G401 (cell line): ENCODE measurements at regions not wholly inside any gene's neighbourhood (a gene's known extent, or its start where the extent isn't known, plus 50 kb on each side); places are given as distances from the start of the nearest gene placed in this dataset.
"Not testable (repeated sequence)": the region's sequence is repeated elsewhere in the genome, so short reads cannot be mapped to it uniquely, and the experiment has no call there.

Experiments used
- DNase-seq: peaks from one replicate; pipeline ENCODE4 v3.0.0-alpha.2; 2015; ENCODE audit warnings: low spot score
- in situ Hi-C: cut with HindIII; loops from 2 replicates; pipeline ENCODE4 v1.10.0; 2016; ENCODE audit warnings: low sequenced_read_pairs, mixed read lengths

DNA sequence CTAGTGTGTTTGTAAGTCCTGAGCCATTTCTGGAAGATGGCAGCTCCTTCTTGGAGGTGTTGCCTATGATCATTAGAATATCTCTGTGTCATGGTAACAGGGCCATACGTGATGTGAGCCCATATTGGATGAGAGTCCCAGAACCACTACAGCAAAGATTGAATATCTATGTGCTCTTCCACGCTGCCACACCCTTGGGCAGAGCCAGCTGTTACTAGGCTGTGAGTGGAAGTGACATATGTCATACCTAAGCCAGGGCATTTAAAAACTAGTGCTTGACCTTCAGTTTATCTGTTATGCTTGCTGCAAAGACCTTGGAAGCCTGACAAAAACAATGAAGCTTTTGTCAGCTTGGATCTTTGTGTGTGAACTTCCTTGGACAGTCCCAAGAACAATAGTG lies 495.1 kb upstream of the CCDC196 start:
- in situ Hi-C loops, result no loop called here
- no peak for DNase-seq

DNA sequence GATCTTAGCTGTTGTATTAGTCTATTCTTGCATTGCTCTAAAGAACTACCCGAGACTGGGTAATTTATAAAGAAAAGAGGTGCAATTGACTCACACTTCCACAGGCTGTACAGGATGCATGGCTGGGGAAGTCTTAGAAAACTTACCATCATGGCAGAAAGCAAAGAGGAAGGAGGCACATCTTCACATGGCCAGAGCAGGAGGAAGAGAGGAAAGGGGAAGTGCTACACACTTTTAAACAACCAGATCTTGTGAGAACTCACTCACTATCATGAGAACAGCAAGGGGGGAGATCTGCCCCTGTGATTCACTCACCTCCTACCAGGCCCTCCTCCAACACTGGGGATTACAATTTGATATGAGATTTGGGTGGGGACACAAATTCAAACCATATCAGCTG lies 494.2 kb upstream of the CCDC196 start:
- in situ Hi-C loops, DNase-seq: not testable (repeated sequence)

DNA sequence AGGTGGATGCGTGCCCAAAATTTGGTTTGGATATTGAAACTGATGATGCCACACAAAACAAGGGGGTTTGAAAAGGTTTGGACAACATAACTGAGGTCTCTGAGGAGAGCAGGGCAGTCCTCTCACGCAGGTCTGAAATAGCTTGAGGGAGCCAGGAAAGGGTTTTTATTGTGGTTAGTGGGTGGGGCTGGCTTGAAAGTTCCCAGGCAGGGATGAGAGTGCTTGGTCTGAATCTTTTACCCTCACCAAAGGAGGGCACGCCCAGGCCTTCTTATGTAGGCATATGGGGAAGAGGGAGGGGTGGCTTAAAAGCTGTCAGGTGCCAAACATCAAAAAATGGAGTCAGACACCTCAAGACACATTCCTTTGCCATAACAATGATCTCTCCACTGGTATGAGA lies 493.1 kb upstream of the CCDC196 start:
- in situ Hi-C loops, result no loop called here
- no peak for DNase-seq

DNA sequence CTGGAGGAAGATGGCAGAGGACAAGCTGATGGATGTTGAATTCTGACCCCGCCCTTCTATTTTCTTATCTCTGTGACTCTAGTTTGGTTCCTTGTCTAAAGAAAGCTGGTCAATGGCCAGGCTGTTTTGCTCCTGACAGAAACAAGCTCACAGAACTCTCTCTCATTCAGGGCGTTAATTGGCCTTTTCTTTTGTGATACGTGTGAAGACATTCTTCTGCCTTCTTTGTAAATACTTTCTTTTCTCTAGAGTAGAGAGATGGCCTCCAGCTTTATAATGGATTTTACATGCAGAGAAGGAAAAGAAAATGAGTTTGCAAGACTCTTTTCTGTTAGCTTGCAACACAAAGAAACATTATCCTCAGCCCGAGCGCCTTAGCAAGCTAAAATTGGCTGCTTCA lies 492.2 kb upstream of the CCDC196 start:
- in situ Hi-C loops, result no loop called here
- DNase-seq, result no peak

DNA sequence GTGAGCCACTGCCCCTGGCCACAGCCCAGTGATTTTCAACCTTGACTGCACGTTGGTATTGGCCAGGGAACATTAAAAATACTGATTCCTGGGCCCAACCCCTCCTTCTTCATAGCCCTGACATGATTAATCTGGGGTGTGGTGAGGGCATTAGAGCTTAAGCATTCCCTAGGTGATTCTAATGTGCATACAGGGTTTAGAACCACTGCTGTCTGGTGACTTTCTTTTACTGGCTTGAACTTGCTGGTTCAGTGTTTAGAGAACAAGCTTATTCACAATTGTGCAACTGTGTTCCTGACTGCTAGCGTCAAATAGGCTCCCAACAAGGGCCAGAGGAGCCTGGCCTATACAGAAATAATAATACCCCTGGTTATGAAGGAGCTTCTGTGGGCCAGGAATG lies 488.8 kb upstream of the CCDC196 start:
- no peak for DNase-seq
- in situ Hi-C loops, result no loop called here

DNA sequence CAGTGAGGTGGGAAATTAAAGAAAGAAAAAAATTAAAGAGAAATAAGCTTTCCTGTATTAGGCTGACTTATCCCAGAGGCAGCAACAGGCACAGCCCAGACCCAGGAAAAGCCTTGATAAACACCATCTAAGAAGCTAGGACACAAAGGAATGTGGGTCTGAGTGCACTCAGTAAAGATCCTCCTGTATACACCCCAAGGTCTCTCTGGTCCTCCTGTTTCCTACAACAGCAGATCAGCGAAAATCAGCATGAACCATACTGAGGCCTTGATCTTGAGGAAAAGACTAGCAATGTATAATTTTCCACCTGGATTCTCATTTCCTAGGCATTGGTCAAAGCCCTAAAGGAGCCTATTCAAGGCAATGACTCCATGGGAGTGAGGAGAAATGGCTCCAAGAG lies 486.3 kb upstream of the CCDC196 start:
- no peak for DNase-seq
- in situ Hi-C loops, result no loop called here

DNA sequence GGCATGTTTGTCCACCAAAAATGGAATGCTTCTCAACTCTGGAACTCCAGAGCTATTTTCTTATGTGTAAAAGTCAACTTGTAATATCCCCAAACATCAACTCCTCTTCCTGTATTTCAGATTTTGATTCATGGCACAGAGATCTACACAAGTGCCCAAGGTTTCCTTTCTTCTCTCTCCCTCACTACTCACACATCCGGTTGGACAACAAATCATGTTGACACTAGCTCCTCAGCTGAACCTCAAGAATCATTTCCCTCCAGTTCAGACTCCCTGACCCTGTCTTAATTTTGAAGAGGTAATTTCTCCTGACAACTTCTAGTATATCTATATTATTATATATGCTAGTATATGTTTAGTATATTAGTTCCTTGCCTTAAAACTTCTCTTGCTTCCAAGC lies 485.4 kb upstream of the CCDC196 start:
- no peak for DNase-seq
- in situ Hi-C loops, result no loop called here

DNA sequence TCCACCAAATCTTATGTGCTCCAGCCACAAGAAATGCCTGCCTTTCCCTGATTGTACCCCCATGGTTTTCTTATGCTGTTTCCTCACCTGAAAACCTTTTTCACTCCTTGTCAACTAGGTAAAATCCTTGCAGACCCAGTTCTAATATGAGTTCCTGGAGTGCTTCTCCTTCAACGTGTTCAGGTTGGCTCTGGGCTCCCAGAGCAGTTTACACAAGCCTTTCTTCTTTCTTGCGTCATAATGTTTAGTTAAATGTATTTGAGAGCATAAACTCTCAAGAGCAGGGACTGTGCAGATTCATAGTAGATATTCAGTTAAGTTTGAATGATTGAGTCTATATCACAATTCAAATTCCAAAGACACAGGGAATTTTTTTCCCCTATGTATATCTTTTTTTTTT lies 484.8 kb upstream of the CCDC196 start:
- in situ Hi-C loops, result no loop called here
- DNase-seq, result no peak

DNA sequence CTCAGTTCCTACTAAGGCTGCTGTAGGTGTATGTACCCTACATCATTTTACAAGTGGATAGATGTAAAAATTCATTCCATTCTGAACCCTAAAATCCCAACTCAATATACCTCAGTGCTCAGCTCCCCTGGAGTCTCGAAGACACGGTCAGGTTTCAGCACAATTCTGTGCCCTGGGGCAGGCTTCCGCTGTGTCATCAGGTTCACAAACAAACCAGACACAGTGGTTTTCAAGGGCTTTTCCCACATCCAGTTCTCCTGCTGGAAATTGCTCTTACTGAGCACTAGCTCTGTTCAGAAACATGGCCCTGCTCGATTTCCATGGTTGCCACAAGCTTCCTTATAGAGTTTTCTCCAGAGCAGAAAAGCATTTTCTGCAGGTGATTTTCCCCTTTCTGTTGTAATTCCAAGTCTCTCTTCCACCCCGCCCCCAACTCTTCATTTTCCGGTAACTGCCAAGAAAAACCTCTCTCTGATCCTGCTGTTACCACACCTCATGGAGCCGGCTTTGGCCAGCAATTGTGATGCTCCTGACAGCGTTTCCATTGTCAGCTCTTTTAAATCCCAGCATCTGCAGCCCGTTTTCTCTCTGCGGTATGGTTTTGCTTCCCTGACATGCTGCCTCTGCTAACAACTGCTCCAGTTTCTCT lies 483.0 kb upstream of the CCDC196 start:
- in situ Hi-C loops, result no loop called here
- no peak for DNase-seq

DNA sequence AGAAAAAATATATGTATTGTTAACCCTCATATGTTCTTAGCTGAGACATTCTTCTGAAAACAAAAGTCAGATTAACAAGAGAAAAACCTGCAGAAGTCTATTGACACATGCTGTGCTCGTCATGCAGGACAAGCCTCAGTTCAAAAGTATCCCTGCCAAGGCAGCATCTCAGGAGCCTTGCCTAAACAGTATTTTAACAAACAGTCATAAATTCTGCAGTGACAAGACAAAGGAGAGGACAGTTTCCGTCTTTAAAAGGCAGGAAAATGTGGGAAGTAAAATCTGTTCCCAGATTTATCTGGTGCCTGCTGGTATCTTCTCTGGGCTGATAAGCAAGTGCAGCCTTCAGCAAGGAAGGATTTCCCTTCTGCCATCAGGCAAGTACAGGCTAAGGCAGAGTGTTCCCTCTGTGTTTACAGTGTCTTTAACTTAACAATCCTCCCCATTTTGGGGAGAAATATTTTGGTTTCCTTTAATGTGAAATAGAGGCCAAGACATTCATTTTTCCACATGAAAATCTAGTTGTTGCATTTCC lies 480.2 kb upstream of the CCDC196 start:
- no peak for DNase-seq
- in situ Hi-C loops, result no loop called here

DNA sequence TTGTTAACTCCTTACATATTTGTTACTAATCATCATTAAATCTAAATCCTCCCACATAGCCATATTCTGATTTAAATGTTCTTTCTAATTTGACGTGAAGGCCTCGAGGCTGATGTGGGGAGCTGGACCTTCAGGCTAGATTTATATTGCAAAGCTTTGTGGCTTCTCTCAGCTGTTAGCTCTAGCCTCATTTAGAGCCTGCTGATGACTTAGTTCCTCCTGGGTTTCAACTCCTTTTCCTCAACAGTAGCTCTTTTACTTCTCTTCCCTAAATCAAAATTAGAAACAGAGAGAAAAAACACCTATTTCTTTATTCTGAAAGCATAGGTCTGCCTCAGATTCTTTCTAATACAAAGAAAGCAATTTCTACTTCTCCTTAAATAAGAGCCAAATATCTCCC lies 477.5 kb upstream of the CCDC196 start:
- no peak for DNase-seq
- in situ Hi-C loops, result no loop called here

DNA sequence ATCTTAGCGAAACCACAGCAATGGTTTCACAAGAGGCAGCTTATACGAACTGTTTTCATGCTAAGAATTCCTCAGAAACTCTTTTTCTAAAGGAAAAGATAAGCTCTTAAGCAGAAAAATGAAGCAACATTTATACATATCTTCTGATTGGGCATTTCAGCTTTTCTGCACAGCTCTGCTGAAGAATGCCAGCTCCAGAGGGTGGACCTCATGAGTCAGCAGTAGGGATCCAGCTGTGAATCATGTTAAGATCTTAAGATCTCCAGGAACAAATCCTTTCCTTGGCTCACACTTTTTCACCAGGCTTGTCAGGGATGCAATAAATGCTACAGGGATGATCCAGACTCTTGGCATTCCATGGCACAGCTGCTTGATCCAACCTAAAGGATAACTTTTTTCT lies 477.1 kb upstream of the CCDC196 start:
- no peak for DNase-seq
- in situ Hi-C loops, result no loop called here

DNA sequence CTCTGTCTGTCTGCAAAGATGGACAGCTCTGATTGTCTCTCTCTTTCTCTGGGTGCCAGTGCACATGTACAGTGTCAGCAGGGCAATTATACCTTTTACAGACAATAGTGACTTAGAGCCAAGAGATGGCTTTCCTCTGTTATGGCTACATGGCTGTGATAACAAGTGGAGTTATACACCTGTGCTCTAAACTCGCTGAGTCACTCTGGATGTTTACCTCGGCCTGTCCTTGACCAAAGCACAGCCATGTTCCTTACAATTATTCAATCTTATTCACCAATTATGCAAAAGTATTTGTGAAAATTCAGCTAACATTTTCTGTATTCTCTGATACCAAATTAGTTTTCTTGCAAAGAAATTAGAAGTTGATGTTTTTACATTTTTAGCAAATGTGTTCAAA lies 475.5 kb upstream of the CCDC196 start:
- in situ Hi-C loops, result no loop called here
- DNase-seq, result no peak

DNA sequence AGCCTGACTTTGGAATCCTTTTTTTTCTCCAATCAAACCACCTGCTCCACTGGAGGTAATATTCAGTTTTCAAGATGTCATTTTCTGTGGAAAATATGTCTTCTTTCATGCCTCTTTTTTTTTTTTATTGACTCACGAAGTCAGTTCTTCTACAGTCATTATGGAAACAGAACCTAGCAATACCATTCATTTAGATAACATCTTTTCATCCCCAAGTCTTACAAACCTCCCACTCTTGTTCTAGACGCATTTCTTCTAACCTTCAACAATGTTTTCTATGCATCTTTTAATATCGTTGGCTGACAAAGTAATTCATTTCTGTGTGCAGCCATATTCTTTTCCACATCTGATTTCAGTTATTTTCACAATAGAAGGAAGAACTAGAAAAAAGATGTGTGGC lies 474.3 kb upstream of the CCDC196 start:
- DNase-seq, result no peak

DNA sequence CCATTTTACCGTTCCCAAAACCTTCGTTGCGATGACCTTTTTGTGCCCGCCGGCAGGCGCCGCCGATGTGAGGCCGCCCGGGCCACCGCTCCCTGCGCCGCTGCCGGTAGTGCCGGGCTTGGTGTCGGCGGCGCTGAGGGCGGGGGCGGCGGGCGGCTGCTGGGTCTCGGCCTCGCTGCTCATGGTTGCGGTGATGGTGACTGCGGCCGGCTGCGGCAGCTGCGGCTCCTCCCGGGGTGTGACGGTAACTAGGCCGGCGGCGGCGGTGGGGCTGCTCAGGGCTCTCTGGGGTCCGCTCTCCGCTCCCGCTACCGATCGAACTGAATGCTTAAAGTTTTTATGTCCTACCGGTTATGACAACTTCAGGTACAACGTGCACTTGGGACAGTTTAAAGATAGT lies 472.6 kb upstream of the CCDC196 start:
- in situ Hi-C loops, DNase-seq: not testable (repeated sequence)

More for the DNA sequence above, 474.3 kb upstream of the CCDC196 start:
- in situ Hi-C loops, result no loop called here

DNA sequence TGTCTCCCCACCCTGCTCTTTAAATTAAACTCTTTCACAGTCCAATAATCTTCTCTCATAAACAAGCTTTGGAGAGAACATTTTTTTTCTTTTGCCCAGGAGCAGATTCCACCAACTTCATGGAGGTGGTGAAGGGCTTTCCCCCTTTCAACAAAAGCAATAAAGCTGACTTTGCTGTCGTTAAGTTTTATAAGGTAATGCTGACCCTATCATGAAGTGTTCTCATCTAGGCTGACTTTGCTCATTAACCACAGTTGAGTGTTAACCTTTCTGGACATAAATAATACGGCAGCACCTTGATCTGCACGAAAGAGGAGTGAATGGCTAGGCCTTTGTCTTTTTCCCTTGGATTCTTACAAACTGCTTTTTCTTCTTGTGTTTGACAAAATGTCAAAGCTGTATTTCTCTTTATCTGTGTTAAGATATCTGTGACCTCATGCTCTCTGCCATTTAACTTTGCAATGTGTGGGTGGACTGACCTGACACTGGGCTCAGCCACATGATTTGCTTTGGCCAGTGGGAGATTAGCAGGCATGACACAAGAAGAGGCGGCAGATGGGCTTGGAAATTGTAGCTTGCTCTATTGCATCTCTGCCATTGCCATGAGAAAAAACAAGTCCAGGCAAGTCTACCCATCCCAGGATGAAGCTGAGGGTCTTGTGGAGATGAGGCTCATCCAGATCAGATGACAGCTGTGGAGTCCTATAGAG lies 470.9 kb upstream of the CCDC196 start:
- DNase-seq, result no peak
- in situ Hi-C loops, result no loop called here

DNA sequence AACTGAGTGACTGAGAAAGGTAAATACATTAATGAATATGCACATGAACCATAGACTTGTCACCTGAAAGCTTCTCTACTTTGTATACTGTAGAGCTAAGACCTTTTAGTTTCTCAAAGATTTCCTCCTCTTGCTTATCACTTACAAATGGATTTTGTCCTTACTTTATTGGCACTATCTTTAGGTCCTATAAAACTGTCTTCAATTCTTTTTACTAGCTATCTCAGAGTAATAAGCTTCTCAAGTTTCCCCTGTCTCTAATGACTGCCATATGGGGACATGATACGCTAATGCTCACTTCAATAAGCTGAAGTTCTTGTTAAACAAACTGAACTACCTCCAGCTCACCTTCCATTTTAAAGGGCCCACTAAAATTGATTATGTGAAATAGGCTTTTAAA lies 468.2 kb upstream of the CCDC196 start:
- DNase-seq, result no peak
- in situ Hi-C loops, result no loop called here

DNA sequence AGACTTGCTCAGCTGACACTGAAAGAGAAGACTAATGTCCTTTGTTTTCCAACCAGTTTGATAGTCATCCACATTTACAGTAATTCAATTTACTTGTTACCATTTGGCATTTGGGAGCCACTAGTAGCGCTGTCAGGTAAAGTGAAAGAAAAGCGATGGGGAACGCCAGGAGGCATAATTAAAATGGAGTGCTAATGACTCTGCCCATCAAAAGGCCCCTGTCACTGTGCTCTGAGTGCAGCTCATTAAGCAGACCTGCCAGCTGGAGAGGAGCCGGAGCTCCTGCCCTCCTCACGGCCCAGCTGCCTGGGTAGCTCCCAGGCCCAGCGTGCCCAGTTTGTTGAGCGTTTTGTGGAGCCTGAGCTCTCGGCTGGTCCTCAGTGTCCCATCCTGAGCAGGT lies 463.6 kb upstream of the CCDC196 start:
- no peak for DNase-seq
- in situ Hi-C loops, result no loop called here

DNA sequence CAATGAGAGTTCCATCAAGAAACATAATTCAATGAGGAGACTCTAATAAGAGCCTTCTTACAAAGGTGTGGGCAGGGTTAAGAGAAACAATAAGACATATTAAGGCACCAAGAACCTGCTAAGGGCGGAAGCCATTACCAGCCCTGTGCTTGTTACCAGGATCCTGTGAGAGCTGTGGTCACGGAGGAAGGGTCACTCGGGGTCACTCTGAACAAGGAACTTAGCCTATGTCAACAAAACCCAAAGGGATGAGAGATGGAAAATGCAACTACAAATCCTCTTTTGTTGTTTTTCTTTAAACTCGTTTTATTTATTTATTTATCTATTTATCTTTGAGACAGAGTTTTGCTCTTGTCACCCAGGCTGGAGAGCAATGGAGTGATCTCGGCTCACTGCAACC lies 460.4 kb upstream of the CCDC196 start:
- DNase-seq, result no peak
- in situ Hi-C loops, result no loop called here

DNA sequence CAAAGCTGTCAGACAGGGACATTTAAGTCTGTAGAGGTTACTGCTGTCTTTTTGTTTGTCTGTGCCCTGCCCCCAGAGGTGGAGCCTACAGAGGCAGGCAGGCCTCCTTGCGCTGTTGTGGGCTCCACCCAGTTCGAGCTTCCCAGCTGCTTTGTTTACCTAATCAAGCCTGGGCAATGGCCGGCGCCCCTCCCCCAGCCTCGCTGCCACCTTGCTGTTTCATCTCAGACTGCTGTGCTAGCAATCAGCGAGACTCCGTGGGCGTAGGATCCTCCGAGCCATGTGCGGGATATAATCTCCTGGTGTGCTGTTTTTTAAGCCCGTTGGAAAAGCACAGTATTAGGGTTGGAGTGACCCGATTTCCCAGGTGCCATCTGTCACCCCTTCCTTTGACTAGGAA lies 454.2 kb upstream of the CCDC196 start:
- DNase-seq, in situ Hi-C loops: not testable (repeated sequence)

DNA sequence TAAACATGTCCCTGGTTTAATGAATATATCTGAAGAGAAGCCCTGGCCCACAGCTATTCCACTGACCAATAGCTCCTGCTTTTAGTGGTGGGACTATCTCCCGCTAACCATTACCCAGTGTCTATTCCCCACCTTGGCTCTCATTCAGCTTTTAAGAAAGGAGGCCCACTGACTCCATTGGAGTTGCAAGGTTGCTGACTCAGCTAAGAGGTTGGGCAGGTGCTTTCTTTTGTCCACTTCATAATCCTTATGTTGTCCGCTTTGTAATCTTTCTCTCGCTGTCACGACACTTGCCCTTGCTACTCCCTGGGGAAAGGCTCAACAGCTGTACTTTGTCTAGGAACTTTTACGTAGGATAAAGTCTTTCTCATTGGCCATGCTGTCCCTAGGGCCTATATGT lies 453.4 kb upstream of the CCDC196 start:
- no peak for DNase-seq
- in situ Hi-C loops, result no loop called here
